Esophagus squamous epithelium (tissue), 4 donors: ENCODE measurements at regions not wholly inside any gene's neighbourhood (a gene's known extent, or its start where the extent isn't known, plus 50 kb on each side); places are given as distances from the start of the nearest gene placed in this dataset.

Source experiments
- POLR2A ChIP-seq, 4 donors: fragments of 450-650 bp; IDR thresholded peaks; one replicate each; pipeline ENCODE4 v1.6.1; 2017; ENCODE audit warnings: antibody characterized with exemption in 4 of 4, mild to moderate bottlenecking in 4 of 4, moderate library complexity in 3 of 4
- TF ChIP-seq, protein P1 (sequence below), 6 experiments: fragments of 450-650 bp in 4 of 6; fragments of 200-600 bp in 2 of 6; sonication (generic) in 2 of 6; IDR thresholded peaks; one replicate each; pipeline ENCODE4 v1.5.1; 2016 to 2019; ENCODE audit warnings: antibody characterized with exemption in 6 of 6, mild to moderate bottlenecking in 4 of 6, moderate library complexity in 4 of 6

- TF ChIP-seq POLR2A (IDR thresholded peaks at IDR 0.05) = no peak
- TF ChIP-seq, protein P1, sequence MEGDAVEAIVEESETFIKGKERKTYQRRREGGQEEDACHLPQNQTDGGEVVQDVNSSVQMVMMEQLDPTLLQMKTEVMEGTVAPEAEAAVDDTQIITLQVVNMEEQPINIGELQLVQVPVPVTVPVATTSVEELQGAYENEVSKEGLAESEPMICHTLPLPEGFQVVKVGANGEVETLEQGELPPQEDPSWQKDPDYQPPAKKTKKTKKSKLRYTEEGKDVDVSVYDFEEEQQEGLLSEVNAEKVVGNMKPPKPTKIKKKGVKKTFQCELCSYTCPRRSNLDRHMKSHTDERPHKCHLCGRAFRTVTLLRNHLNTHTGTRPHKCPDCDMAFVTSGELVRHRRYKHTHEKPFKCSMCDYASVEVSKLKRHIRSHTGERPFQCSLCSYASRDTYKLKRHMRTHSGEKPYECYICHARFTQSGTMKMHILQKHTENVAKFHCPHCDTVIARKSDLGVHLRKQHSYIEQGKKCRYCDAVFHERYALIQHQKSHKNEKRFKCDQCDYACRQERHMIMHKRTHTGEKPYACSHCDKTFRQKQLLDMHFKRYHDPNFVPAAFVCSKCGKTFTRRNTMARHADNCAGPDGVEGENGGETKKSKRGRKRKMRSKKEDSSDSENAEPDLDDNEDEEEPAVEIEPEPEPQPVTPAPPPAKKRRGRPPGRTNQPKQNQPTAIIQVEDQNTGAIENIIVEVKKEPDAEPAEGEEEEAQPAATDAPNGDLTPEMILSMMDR (IDR thresholded peaks at IDR 0.05) = no peak
Measured at GRCh38 chr12:83622205-83622604, 935.5 kb downstream of the TMTC2 start.
